ENCODE measurements at regions not wholly inside any gene's neighbourhood (a gene's known extent, or its start where the extent isn't known, plus 50 kb on each side); places are given as distances from the start of the nearest gene placed in this dataset.

GRCh38 chr2:9149726-9150567, 56.7 kb upstream of the ASAP2 start:
- TF ChIP-seq CTCF (IDR thresholded peaks at IDR 0.05; ENCODE audit: insufficient read depth, low read length, poor library complexity, severe bottlenecking) = no peak
- TF ChIP-seq EZH2phosphoT487 (conservative IDR thresholded peaks at IDR 0.05; ENCODE audit: low read length) = no peak
